SK-N-SH (cell line): ENCODE measurements at regions not wholly inside any gene's neighbourhood (a gene's known extent, or its start where the extent isn't known, plus 50 kb on each side); places are given as distances from the start of the nearest gene placed in this dataset.

Experiments used
- CTCF ChIA-PET: fragments of 300-600, 350-600 bp; formaldehyde crosslinking; extraction: SDS; loops from one replicate; lab custom pipeline; 2021; lab: Yijun Ruan, JAX
- POLR2A ChIA-PET: fragments of 350-600 bp; sonication (Branson Sonifier 250); formaldehyde crosslinking; extraction: SDS; loops from one replicate; lab custom pipeline; 2020; ENCODE audit warnings: antibody characterized with exemption, inconsistent platforms; lab: Yijun Ruan, JAX
- DNase-seq: peaks from one replicate; pipeline ENCODE4 v3.0.0; 2012
- H2AFZ ChIP-seq: fragments of 200-600 bp; sonication (generic); 2 replicates; pipeline ENCODE4 v1.8.1; 2016; ENCODE audit warnings: antibody characterized with exemption, mild to moderate bottlenecking, low read depth
- H3F3A ChIP-seq: fragments of 200-600 bp; sonication (generic); replicated peaks from 2 replicates; pipeline ENCODE3; 2016; ENCODE audit warnings: antibody characterized with exemption, mild to moderate bottlenecking; ENCODE audit not compliant: insufficient read depth
- H3K27ac ChIP-seq, 2 experiments: fragments of 200-500 bp in 1 of 2; fragments of 200-600 bp in 1 of 2; sonication (Bioruptor generic) in 1 of 2; sonication (generic), shearing (Covaris generic) in 1 of 2; 2 replicates each; pipeline versions ENCODE4 v1.5.1 to v1.6.1; 2014 to 2016; ENCODE audit warnings: low read depth in 2 of 2, inconsistent platforms in 1 of 2, low read length in 1 of 2, mild to moderate bottlenecking in 1 of 2, mixed read lengths in 1 of 2
- H3K27me3 ChIP-seq: fragments of 200-600 bp; sonication (generic), shearing (Covaris generic); 2 replicates; pipeline ENCODE4 v1.6.1; 2016; ENCODE audit warnings: mixed run types; ENCODE audit not compliant: insufficient read depth
- H3K36me3 ChIP-seq, 2 experiments: fragments of 200-500 bp in 1 of 2; fragments of 200-600 bp in 1 of 2; sonication (Bioruptor generic) in 1 of 2; sonication (generic) in 1 of 2; replicated peaks in 1 of 2; 2 replicates each; pipeline versions ENCODE3 to v1.5.1; 2014 to 2016; ENCODE audit warnings: low read length in 1 of 2, mild to moderate bottlenecking in 1 of 2; ENCODE audit not compliant: insufficient read depth in 2 of 2, control insufficient read depth in 1 of 2
- H3K4me1 ChIP-seq, 2 experiments: fragments of 200-500 bp in 1 of 2; fragments of 200-600 bp in 1 of 2; sonication (Bioruptor generic) in 1 of 2; sonication (generic), shearing (Covaris generic) in 1 of 2; 2 replicates each; pipeline versions ENCODE4 v1.5.1 to v1.6.1; 2014 to 2016; ENCODE audit warnings: low read depth in 1 of 2, low read length in 1 of 2, mixed run types in 1 of 2; ENCODE audit not compliant: insufficient read depth in 2 of 2, control insufficient read depth in 1 of 2
- H3K4me2 ChIP-seq: fragments of 200-600 bp; sonication (generic), shearing (Covaris generic); 2 replicates; pipeline ENCODE4 v1.6.1; 2017; ENCODE audit warnings: mixed run types
- H3K4me3 ChIP-seq, 2 experiments: fragments of 200-500 bp in 1 of 2; fragments of 200-600 bp in 1 of 2; sonication (Bioruptor generic) in 1 of 2; sonication (generic), shearing (Covaris generic) in 1 of 2; 2 replicates each; pipeline versions ENCODE4 v1.5.1 to v1.8.1; 2014 to 2016; ENCODE audit warnings: low read depth in 2 of 2, inconsistent platforms in 1 of 2, low read length in 1 of 2, mild to moderate bottlenecking in 1 of 2, mixed read lengths in 1 of 2, moderate library complexity in 1 of 2
- H3K79me2 ChIP-seq: fragments of 200-600 bp; sonication (generic); 2 replicates; pipeline ENCODE4 v1.8.1; 2017; ENCODE audit warnings: mild to moderate bottlenecking; ENCODE audit not compliant: insufficient read depth
- H3K9ac ChIP-seq: fragments of 200-600 bp; sonication (generic); 2 replicates; pipeline ENCODE4 v1.6.1; 2017; ENCODE audit warnings: mixed run types
- H3K9me2 ChIP-seq: fragments of 200-600 bp; sonication (generic); 2 replicates; pipeline ENCODE4 v1.6.1; 2017; ENCODE audit warnings: mixed run types
- H3K9me3 ChIP-seq: fragments of 200-600 bp; sonication (generic); 2 replicates; pipeline ENCODE4 v1.6.1; 2017; ENCODE audit warnings: mixed run types, mild to moderate bottlenecking, moderate library complexity
- H4K20me1 ChIP-seq: fragments of 200-600 bp; sonication (generic); 2 replicates; pipeline ENCODE4 v1.6.1; 2017; ENCODE audit warnings: mild to moderate bottlenecking, mixed run types; ENCODE audit not compliant: insufficient read depth
- CHD2 ChIP-seq: fragments of 150-350 bp; IDR thresholded peaks from 2 replicates; pipeline ENCODE4 v1.6.1; 2018; ENCODE audit warnings: low read length; ENCODE audit not compliant: partially characterized antibody
- EP300 ChIP-seq, 2 experiments: IDR thresholded peaks; 2 replicates each; pipeline versions ENCODE4 v1.4.0 to v1.6.1; 2012; ENCODE audit warnings: borderline replicate concordance in 1 of 2, low read depth in 1 of 2, low read length in 1 of 2
- EZH2phosphoT487 ChIP-seq: fragments of 200-600 bp; sonication (generic); IDR thresholded peaks from 2 replicates; pipeline ENCODE4 v1.6.1; 2017; ENCODE audit warnings: low read depth, mixed run types, mild to moderate bottlenecking, antibody characterized with exemption, moderate library complexity, borderline replicate concordance
- FOSL2 ChIP-seq: IDR thresholded peaks from 2 replicates; pipeline ENCODE4 v1.4.0; 2012; ENCODE audit warnings: low read depth, mild to moderate bottlenecking, moderate library complexity, borderline replicate concordance
- FOXJ3 ChIP-seq: sonication (generic); formaldehyde crosslinking; IDR thresholded peaks from 2 replicates; pipeline ENCODE4 v1.5.1; 2020; ENCODE audit warnings: mild to moderate bottlenecking, missing genetic modification reagents
- FOXM1 ChIP-seq: IDR thresholded peaks from 2 replicates; pipeline ENCODE4 v1.4.0; 2012; ENCODE audit warnings: low read depth, mild to moderate bottlenecking
- GABPA ChIP-seq: IDR thresholded peaks from 2 replicates; pipeline ENCODE4 v1.4.0; 2012; ENCODE audit warnings: low read depth, mild to moderate bottlenecking
- GATA2 ChIP-seq: sonication (generic); formaldehyde crosslinking; IDR thresholded peaks from 2 replicates; pipeline ENCODE4 v1.5.0; 2020; ENCODE audit warnings: mild to moderate bottlenecking, missing genetic modification reagents
- IRF3 ChIP-seq: fragments of 150-350 bp; IDR thresholded peaks from 2 replicates; pipeline ENCODE4 v1.6.1; 2016; ENCODE audit warnings: mild to moderate bottlenecking, low read depth, low read length
- MAX ChIP-seq: IDR thresholded peaks from 2 replicates; pipeline ENCODE4 v1.4.0; 2012; ENCODE audit warnings: low read depth
- MEF2A ChIP-seq: IDR thresholded peaks from 2 replicates; pipeline ENCODE4 v1.4.0; 2012; ENCODE audit warnings: low read depth, borderline replicate concordance
- NRF1 ChIP-seq: IDR thresholded peaks from 2 replicates; pipeline ENCODE4 v1.6.1; 2012; ENCODE audit warnings: low read depth, mild to moderate bottlenecking, low read length
- RFX5 ChIP-seq: IDR thresholded peaks from 2 replicates; pipeline ENCODE4 v1.6.1; 2012; ENCODE audit warnings: mild to moderate bottlenecking, improper control_type of control experiment, low read length
- SMC3 ChIP-seq: IDR thresholded peaks from 2 replicates; pipeline ENCODE4 v1.6.1; 2012; ENCODE audit warnings: low read depth, low read length, improper control_type of control experiment
- TCF12 ChIP-seq: IDR thresholded peaks from 2 replicates; pipeline ENCODE4 v1.4.0; 2012
- TEAD4 ChIP-seq: IDR thresholded peaks from 2 replicates; pipeline ENCODE4 v1.4.0; 2012; ENCODE audit warnings: mild to moderate bottlenecking, borderline replicate concordance; ENCODE audit not compliant: insufficient read depth
- USF1 ChIP-seq: IDR thresholded peaks from 2 replicates; pipeline ENCODE4 v1.4.0; 2012; ENCODE audit warnings: low read depth, borderline replicate concordance
- USF2 ChIP-seq: fragments of 150-350 bp; IDR thresholded peaks from 2 replicates; pipeline ENCODE4 v1.6.1; 2017; ENCODE audit warnings: antibody characterized with exemption, low read length, low read depth, borderline replicate concordance
- ZBTB33 ChIP-seq: IDR thresholded peaks from 2 replicates; pipeline ENCODE4 v1.4.0; 2012; ENCODE audit warnings: low read depth, borderline replicate concordance
- WGBS: methylation state at CpG from one replicate; pipeline ENCODE4 v1.1.6; 2017; ENCODE audit warnings: low lambda C conversion rate; 5-methylcytosine and 5-hydroxymethylcytosine counted together

GRCh38 chr5:156169495-156169894 lies 157.5 kb upstream of the SGCD start (continued):
- no peak for TF ChIP-seq ZBTB33
- no peak for TF ChIP-seq FOSL2
- no peak for TF ChIP-seq SMC3
- no peak for TF ChIP-seq RFX5
- TF ChIP-seq TEAD4, result no peak

- no peaks in the 10 kb centered on the region for H3K9me3 ChIP-seq
- H3K4me2 ChIP-seq, result no peak overlapping the region
- no peak overlapping the region for H3K4me3 ChIP-seq
- H2AFZ ChIP-seq, result no peak overlapping the region
- H3K4me1 ChIP-seq, result no peaks in the 10 kb centered on the region
- 72% methylated on average over 4 of the region's 4 CpGs for WGBS
- H3F3A ChIP-seq, result no peaks in the 10 kb centered on the region
- H3K9me2 ChIP-seq, result no peaks in the 10 kb centered on the region
- peaks cover 0 to 3% of the 10 kb centered on the region in 2 experiments for H3K36me3 ChIP-seq
- no peaks in the 10 kb centered on the region for H3K79me2 ChIP-seq
- no peaks in the 10 kb centered on the region for H4K20me1 ChIP-seq
- DNase-seq, result no peak
- ChIA-PET CTCF (interaction anchor here (1.1 kb wide), 1 partner anchor 13 kb away, joined by 3 read pairs; no protein-coding TSS in a partner anchor), POLR2A (no interaction called here)
- TF ChIP-seq GABPA (no peak), CHD2 (no peak), TCF12 (no peak)
- no peak overlapping the region for H3K9ac ChIP-seq
- no peak overlapping the region for H3K27ac ChIP-seq
- H3K27me3 ChIP-seq, result no peaks in the 10 kb centered on the region
Observed at GRCh38 chr5:156170351-156170961, 156.5 kb upstream of the SGCD start.

- no peaks in the 10 kb centered on the region for H3K9me3 ChIP-seq
- WGBS, result 34% methylated on average over 2 of the region's 2 CpGs
- no peaks in the 10 kb centered on the region for H3F3A ChIP-seq
- no peaks in the 10 kb centered on the region for H3K9me2 ChIP-seq
- no peaks in the 10 kb centered on the region for H3K4me1 ChIP-seq
- no peaks in the 10 kb centered on the region for H3K27me3 ChIP-seq
- no peak overlapping the region for H3K4me3 ChIP-seq
- ChIA-PET CTCF (no interaction called here), POLR2A (no interaction called here)
- H3K27ac ChIP-seq, result no peak overlapping the region
- H3K79me2 ChIP-seq, result no peaks in the 10 kb centered on the region
- H3K4me2 ChIP-seq, result no peak overlapping the region
- peaks cover 0 to 3% of the 10 kb centered on the region in 2 experiments for H3K36me3 ChIP-seq
- no peaks in the 10 kb centered on the region for H4K20me1 ChIP-seq
- no peak overlapping the region for H2AFZ ChIP-seq
- H3K9ac ChIP-seq, result no peak overlapping the region
- TF ChIP-seq GATA2 (no peak), IRF3 (no peak), FOXJ3 (CRISPR knock-in tag) (no peak), SMC3 (no peak), USF1 (no peak), MEF2A (no peak), NRF1 (no peak), RFX5 (no peak), USF2 (no peak), MAX (no peak), FOXM1 (no peak), TCF12 (no peak), CHD2 (no peak), EP300 (IDR thresholded peaks at IDR 0.05; ENCODE audit: borderline replicate concordance in 1 of 2, low read depth in 1 of 2, low read length in 1 of 2) (no peak), EZH2phosphoT487 (no peak)
- TF ChIP-seq, all 33 proteins: peak for 0
- DNase-seq, result no peak
Observed at GRCh38 chr5:156174225-156174624, 152.7 kb upstream of the SGCD start.
